Neuronal stem cell (in vitro differentiated cells): ENCODE measurements at regions not wholly inside any gene's neighbourhood (a gene's known extent, or its start where the extent isn't known, plus 50 kb on each side); places are given as distances from the start of the nearest gene placed in this dataset.

ENCODE experiments used
- DNase-seq: peaks from one replicate; pipeline ENCODE4 v3.0.0-alpha.2; 2013; ENCODE audit warnings: low spot score
- H2AFZ ChIP-seq: one replicate; pipeline ENCODE4 v1.6.1; 2013; ENCODE audit warnings: mild to moderate bottlenecking, low read length, inconsistent platforms
- H2AK5ac ChIP-seq: 2 replicates; pipeline ENCODE4 v1.6.1; 2013; ENCODE audit warnings: low read depth, mild to moderate bottlenecking, inconsistent platforms, low read length, moderate library complexity, mixed read lengths
- H2BK120ac ChIP-seq: 2 replicates; pipeline ENCODE4 v1.6.1; 2013; ENCODE audit warnings: low read depth, mild to moderate bottlenecking, inconsistent platforms, low read length, moderate library complexity, mixed read lengths
- H2BK12ac ChIP-seq: one replicate; pipeline ENCODE4 v1.6.1; 2013; ENCODE audit warnings: low read length, inconsistent platforms
- H2BK15ac ChIP-seq: 2 replicates; pipeline ENCODE4 v1.6.1; 2013; ENCODE audit warnings: mild to moderate bottlenecking, low read length, inconsistent platforms, mixed read lengths
- H2BK5ac ChIP-seq: one replicate; pipeline ENCODE4 v1.6.1; 2013; ENCODE audit warnings: inconsistent platforms, mild to moderate bottlenecking, low read length, moderate library complexity
- H3K14ac ChIP-seq: one replicate; pipeline ENCODE4 v1.6.1; 2013; ENCODE audit warnings: low read length, inconsistent platforms
- H3K18ac ChIP-seq: 2 replicates; pipeline ENCODE4 v1.6.1; 2013; ENCODE audit warnings: low read length, inconsistent platforms
- H3K23ac ChIP-seq: 2 replicates; pipeline ENCODE4 v1.6.1; 2013; ENCODE audit warnings: low read depth, mild to moderate bottlenecking, mixed read lengths, low read length, inconsistent platforms; ENCODE audit not compliant: poor library complexity
- H3K27ac ChIP-seq: replicated peaks from 3 replicates; pipeline ENCODE4 v1.5.1; 2013; ENCODE audit warnings: low read length, inconsistent platforms
- H3K27me3 ChIP-seq, 3 experiments: 2 replicates each; pipeline ENCODE4 v1.6.1; 2013; ENCODE audit warnings: low read length in 3 of 3, mild to moderate bottlenecking in 2 of 3, inconsistent platforms in 1 of 3, low read depth in 1 of 3, mixed read lengths in 1 of 3, moderate library complexity in 1 of 3; ENCODE audit not compliant: control insufficient read depth in 3 of 3, insufficient read depth in 3 of 3
- H3K36me3 ChIP-seq, 2 donors: replicated peaks in 1 of 2; 2 replicates each; pipeline ENCODE4 v1.6.1; 2013; ENCODE audit warnings: low read length in 2 of 2; ENCODE audit not compliant: control insufficient read depth in 2 of 2, insufficient read depth in 2 of 2
- H3K4ac ChIP-seq: 2 replicates; pipeline ENCODE4 v1.6.1; 2013; ENCODE audit warnings: inconsistent platforms, mild to moderate bottlenecking, low read length, moderate library complexity
- H3K4me1 ChIP-seq, 2 donors: 1 replicate in 1 of 2; 2 replicates in 1 of 2; pipeline ENCODE4 v1.6.1; 2013; ENCODE audit warnings: low read length in 2 of 2, low read depth in 1 of 2; ENCODE audit not compliant: control insufficient read depth in 2 of 2, insufficient read depth in 1 of 2
- H3K4me2 ChIP-seq: one replicate; pipeline ENCODE4 v1.6.1; 2013; ENCODE audit warnings: mild to moderate bottlenecking, low read length, inconsistent platforms; ENCODE audit not compliant: insufficient read depth, poor library complexity, severe bottlenecking
- H3K4me3 ChIP-seq, 2 donors: 2 replicates each; pipeline ENCODE4 v1.5.1; 2013; ENCODE audit warnings: low read length in 2 of 2, mild to moderate bottlenecking in 2 of 2, inconsistent platforms in 1 of 2, moderate library complexity in 1 of 2
- H3K79me1 ChIP-seq: one replicate; pipeline ENCODE4 v1.6.1; 2013; ENCODE audit warnings: low read depth, mild to moderate bottlenecking, inconsistent platforms, low read length, moderate library complexity
- H3K9ac ChIP-seq: one replicate; pipeline ENCODE4 v1.6.1; 2013; ENCODE audit warnings: mild to moderate bottlenecking, low read depth, low read length, inconsistent platforms; ENCODE audit not compliant: poor library complexity
- H3K9me3 ChIP-seq, 2 donors: replicated peaks in 1 of 2; 2 replicates each; pipeline versions ENCODE3 to v1.6.1; 2013; ENCODE audit warnings: low read length in 2 of 2, mild to moderate bottlenecking in 2 of 2, inconsistent platforms in 1 of 2, low read depth in 1 of 2, mixed read lengths in 1 of 2, moderate library complexity in 1 of 2; ENCODE audit not compliant: control insufficient read depth in 2 of 2, insufficient read depth in 1 of 2
- H4K8ac ChIP-seq: one replicate; pipeline ENCODE4 v1.6.1; 2013; ENCODE audit warnings: low read depth, mild to moderate bottlenecking, inconsistent platforms, low read length, moderate library complexity
- H4K91ac ChIP-seq: one replicate; pipeline ENCODE4 v1.6.1; 2013; ENCODE audit warnings: low read length, low read depth, mild to moderate bottlenecking, inconsistent platforms; ENCODE audit not compliant: poor library complexity
- WGBS, 2 donors: extraction: QIAGEN DNeasy Blood & Tissue Kit; methylation state at CpG; one replicate each; pipeline ENCODE4 v1.1.7; 2013; ENCODE audit warnings: missing lambda C conversion rate in 2 of 2, mixed read lengths in 1 of 2; ENCODE audit not compliant: insufficient read length in 2 of 2, insufficient replicate concordance in 1 of 2; ENCODE audit errors: extremely low coverage in 2 of 2; 5-methylcytosine and 5-hydroxymethylcytosine counted together

DNA sequence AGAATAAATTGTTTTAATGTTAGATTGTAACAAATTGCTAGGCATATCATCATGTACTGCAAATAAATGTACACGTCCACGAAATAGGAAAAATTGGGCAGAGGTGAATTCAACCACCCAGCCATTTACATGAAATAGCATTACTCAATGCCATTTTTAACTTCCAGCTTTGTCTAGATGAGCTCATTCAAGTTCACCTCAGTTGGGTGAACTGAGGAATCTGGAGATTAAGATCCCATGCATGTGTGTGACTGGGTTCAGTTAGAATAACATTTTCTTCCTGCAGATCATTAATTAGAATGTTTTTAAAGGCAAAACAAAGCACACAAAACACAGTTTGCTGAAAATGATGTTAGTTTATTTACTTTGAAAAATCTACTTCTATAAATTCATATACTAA is 767.8 kb upstream of the GOLIM4 start:
- Histone ChIP-seq H3K4ac (no peak overlapping the region), H3K18ac (no peak overlapping the region), H3K4me2 (no peak overlapping the region), H3K9ac (no peak overlapping the region), H2BK15ac (no peak overlapping the region), H3K4me3 (no peak overlapping the region), H4K8ac (no peak overlapping the region), H2BK12ac (no peak overlapping the region), H2AFZ (no peak overlapping the region), H4K91ac (no peak overlapping the region), H3K23ac (no peak overlapping the region), H3K36me3 (peaks cover 0 to 4% of the 10 kb centered on the region in 2 donors), H2BK120ac (no peak overlapping the region), H3K79me1 (no peaks in the 10 kb centered on the region), H2AK5ac (no peak overlapping the region), H3K4me1 (no peaks in the 10 kb centered on the region), H3K14ac (no peak overlapping the region), H3K9me3 (no peaks in the 10 kb centered on the region), H3K27me3 (no peaks in the 10 kb centered on the region), H2BK5ac (no peak overlapping the region), H3K27ac (no peak overlapping the region)
- no peak for DNase-seq
- WGBS, 2 donors: no CpG with 5 or more reads among the region's 2 CpGs

DNA sequence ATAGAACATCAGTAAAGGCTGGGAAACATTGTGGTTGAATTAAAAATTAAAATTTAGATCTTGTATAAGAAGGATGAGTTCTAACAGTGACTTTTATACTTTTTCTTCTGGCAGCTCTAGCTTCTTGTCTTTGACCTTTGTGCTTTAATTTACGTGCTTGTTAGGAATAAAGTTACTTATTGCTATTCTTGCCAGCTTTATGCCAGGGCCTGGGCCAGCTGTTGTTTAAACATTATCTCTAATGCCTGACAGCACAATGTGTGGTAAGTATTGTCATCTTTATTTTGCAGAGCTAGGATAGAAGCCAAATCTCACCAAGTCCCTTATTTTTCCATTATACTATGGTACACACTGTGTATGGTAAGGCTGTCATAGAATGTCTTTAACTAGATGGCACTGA is 766.7 kb upstream of the GOLIM4 start:
- H3K4me3 ChIP-seq: no peak overlapping the region
- no peaks in the 10 kb centered on the region for H3K9me3 ChIP-seq
- no peak overlapping the region for H2BK120ac ChIP-seq
- no peak overlapping the region for H2BK15ac ChIP-seq
- H2AFZ ChIP-seq: no peak overlapping the region
- H3K4me1 ChIP-seq: no peaks in the 10 kb centered on the region
- H3K27ac ChIP-seq: no peak overlapping the region
- H3K4ac ChIP-seq: no peak overlapping the region
- H2BK5ac ChIP-seq: no peak overlapping the region
- no peak overlapping the region for H3K14ac ChIP-seq
- no CpG with 5 or more reads among the region's 1 CpG for WGBS, 2 donors
- no peak overlapping the region for H3K23ac ChIP-seq
- no peak overlapping the region for H3K4me2 ChIP-seq
- H3K9ac ChIP-seq: no peak overlapping the region
- H4K8ac ChIP-seq: no peak overlapping the region
- H3K36me3 ChIP-seq: peaks cover 0 to 7% of the 10 kb centered on the region in 2 donors
- DNase-seq: no peak
- H3K79me1 ChIP-seq: no peaks in the 10 kb centered on the region
- no peak overlapping the region for H2BK12ac ChIP-seq
- no peak overlapping the region for H4K91ac ChIP-seq
- no peaks in the 10 kb centered on the region for H3K27me3 ChIP-seq
- H3K18ac ChIP-seq: no peak overlapping the region
- H2AK5ac ChIP-seq: no peak overlapping the region

DNA sequence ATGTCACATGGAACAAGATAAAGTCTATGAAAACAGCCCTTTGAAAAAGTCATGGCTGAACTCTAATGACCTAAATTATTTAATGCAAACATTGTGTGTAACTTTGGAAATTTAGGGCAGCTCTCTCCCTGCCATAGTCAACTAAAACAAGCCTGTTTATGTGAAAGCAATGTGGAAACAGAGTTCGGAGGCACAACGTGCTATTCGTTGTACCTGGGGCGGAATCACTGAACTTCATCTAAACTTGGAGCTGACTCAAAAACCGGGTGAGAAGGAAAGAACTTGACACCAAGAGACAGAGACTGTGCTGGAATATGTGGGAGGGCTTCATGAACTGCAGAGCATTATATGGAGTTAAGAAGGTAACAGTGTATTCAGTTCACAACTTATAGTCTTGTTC is 764.9 kb upstream of the GOLIM4 start:
- no peak for DNase-seq
- no peak overlapping the region for H4K91ac ChIP-seq
- no peak overlapping the region for H3K4me3 ChIP-seq
- H3K27ac ChIP-seq: no peak overlapping the region
- no peak overlapping the region for H3K4ac ChIP-seq
- H3K23ac ChIP-seq: no peak overlapping the region
- no peak overlapping the region for H3K18ac ChIP-seq
- peaks cover 0 to 14% of the 10 kb centered on the region in 2 donors for H3K9me3 ChIP-seq
- no peak overlapping the region for H3K9ac ChIP-seq
- no peaks in the 10 kb centered on the region for H3K4me1 ChIP-seq
- H2BK5ac ChIP-seq: no peak overlapping the region
- no peak overlapping the region for H3K4me2 ChIP-seq
- H3K14ac ChIP-seq: no peak overlapping the region
- no peak overlapping the region for H2BK12ac ChIP-seq
- no peak overlapping the region for H2BK15ac ChIP-seq
- no peak overlapping the region for H2AK5ac ChIP-seq
- no peak overlapping the region for H4K8ac ChIP-seq
- WGBS, 2 donors: no CpG with 5 or more reads among the region's 5 CpGs
- H2AFZ ChIP-seq: no peak overlapping the region
- H3K36me3 ChIP-seq: peaks cover 0 to 7% of the 10 kb centered on the region in 2 donors
- no peak overlapping the region for H2BK120ac ChIP-seq
- H3K27me3 ChIP-seq: no peaks in the 10 kb centered on the region
- no peaks in the 10 kb centered on the region for H3K79me1 ChIP-seq

DNA sequence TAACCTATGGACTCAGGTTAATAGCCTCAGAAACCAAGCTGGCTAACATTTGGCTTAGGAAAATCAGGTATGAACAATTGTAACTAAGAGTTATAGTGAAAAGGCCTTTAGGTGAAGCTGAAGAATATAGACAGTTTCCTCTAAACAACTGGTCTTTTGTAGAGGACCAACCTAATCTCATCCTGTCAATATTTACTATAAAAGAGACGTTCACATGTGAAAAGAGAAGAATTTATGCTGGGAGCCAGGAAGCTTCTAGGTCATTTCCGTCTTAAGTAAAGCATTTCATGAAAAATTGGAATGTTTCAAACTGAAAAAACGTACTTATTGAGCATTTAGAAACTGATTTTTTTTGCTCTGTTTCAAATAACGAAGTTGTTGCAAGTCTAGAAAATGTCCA is 764.3 kb upstream of the GOLIM4 start:
- Histone ChIP-seq H2AFZ (no peak overlapping the region), H2BK12ac (no peak overlapping the region), H2AK5ac (no peak overlapping the region), H4K8ac (no peak overlapping the region), H3K4ac (no peak overlapping the region), H3K14ac (no peak overlapping the region), H3K36me3 (peaks cover 0 to 7% of the 10 kb centered on the region in 2 donors), H3K4me1 (no peaks in the 10 kb centered on the region), H3K27ac (no peak overlapping the region), H3K23ac (no peak overlapping the region), H3K27me3 (no peaks in the 10 kb centered on the region), H2BK15ac (no peak overlapping the region), H3K4me3 (no peak overlapping the region), H3K9me3 (peaks cover 0 to 16% of the 10 kb centered on the region in 2 donors), H4K91ac (no peak overlapping the region), H2BK5ac (no peak overlapping the region), H3K79me1 (no peaks in the 10 kb centered on the region), H3K9ac (no peak overlapping the region), H3K18ac (no peak overlapping the region), H2BK120ac (no peak overlapping the region), H3K4me2 (no peak overlapping the region)
- no CpG with 5 or more reads among the region's 4 CpGs for WGBS, 2 donors
- no peak for DNase-seq
